ENCODE measurements at regions not wholly inside any gene's neighbourhood (a gene's known extent, or its start where the extent isn't known, plus 50 kb on each side); places are given as distances from the start of the nearest gene placed in this dataset.

- no peak for DNase-seq (ENCODE audit: low read depth)
- H3K4me3 ChIP-seq (ENCODE audit: low read depth, low read length): no peak overlapping the region
- TF ChIP-seq CTCF (IDR thresholded peaks at IDR 0.05; ENCODE audit: insufficient read depth, low read depth, low read length): no peak
Observed at GRCh38 chr5:171728686-171729085, 56.9 kb upstream of the SMIM23 start.
